Neural cell (in vitro differentiated cells): ENCODE measurements at regions not wholly inside any gene's neighbourhood (a gene's known extent, or its start where the extent isn't known, plus 50 kb on each side); places are given as distances from the start of the nearest gene placed in this dataset.
"Not testable (repeated sequence)": the region's sequence is repeated elsewhere in the genome, so short reads cannot be mapped to it uniquely, and the experiment has no call there.

ENCODE experiments used
- H2AFZ ChIP-seq: fragments of 200-600, 300-800 bp; sonication (generic), shearing (Covaris generic); 2 replicates; pipeline ENCODE4 v1.6.0; 2014; ENCODE audit warnings: low read depth, mild to moderate bottlenecking, antibody characterized with exemption, low read length, moderate library complexity
- H3F3A ChIP-seq: fragments of 200-600 bp; shearing (Covaris generic); 2 replicates; pipeline ENCODE4 v1.6.1; 2016; ENCODE audit warnings: mild to moderate bottlenecking, moderate library complexity, mixed read lengths, antibody characterized with exemption, low read length; ENCODE audit not compliant: insufficient read depth, poor library complexity, severe bottlenecking
- H3K27ac ChIP-seq: fragments of 200-600, 300-800 bp; sonication (generic), shearing (Covaris generic); 2 replicates; pipeline ENCODE4 v1.5.1; 2014; ENCODE audit warnings: mild to moderate bottlenecking, low read length, moderate library complexity
- H3K27me3 ChIP-seq: fragments of 300-800, 200-600 bp; sonication (generic), shearing (Covaris generic); 2 replicates; pipeline ENCODE4 v1.6.0; 2014; ENCODE audit warnings: mild to moderate bottlenecking, low read depth, low read length, moderate library complexity; ENCODE audit not compliant: insufficient read depth
- H3K36me3 ChIP-seq: fragments of 300-800, 200-600 bp; sonication (generic), shearing (Covaris generic); 2 replicates; pipeline ENCODE4 v1.5.1; 2014; ENCODE audit warnings: mild to moderate bottlenecking, antibody characterized with exemption, low read length, moderate library complexity; ENCODE audit not compliant: insufficient read depth
- H3K4me2 ChIP-seq: fragments of 300-800, 200-600 bp; sonication (generic), shearing (Covaris generic); 2 replicates; pipeline ENCODE4 v1.6.0; 2014; ENCODE audit warnings: mild to moderate bottlenecking, low read length
- H3K4me3 ChIP-seq: fragments of 300-800, 200-600 bp; sonication (generic), shearing (Covaris generic); 2 replicates; pipeline ENCODE4 v1.5.1; 2014; ENCODE audit warnings: mild to moderate bottlenecking, low read length, moderate library complexity
- H3K79me2 ChIP-seq: fragments of 200-600 bp; shearing (Covaris generic); replicated peaks from 2 replicates; pipeline ENCODE4 v1.6.0; 2014; ENCODE audit warnings: mild to moderate bottlenecking, low read length, moderate library complexity; ENCODE audit not compliant: insufficient read depth
- H3K9ac ChIP-seq: fragments of 300-800, 200-600 bp; sonication (generic), shearing (Covaris generic); 2 replicates; pipeline ENCODE4 v1.6.1; 2016; ENCODE audit warnings: mild to moderate bottlenecking, low read length, mixed read lengths
- H3K9me2 ChIP-seq: fragments of 200-600 bp; shearing (Covaris generic); 2 replicates; pipeline ENCODE4 v1.6.1; 2016; ENCODE audit warnings: mild to moderate bottlenecking, low read length, mixed read lengths; ENCODE audit not compliant: insufficient read depth
- H3K9me3 ChIP-seq: fragments of 200-600, 300-800 bp; sonication (generic), shearing (Covaris generic); 2 replicates; pipeline ENCODE4 v1.6.1; 2016; ENCODE audit warnings: mild to moderate bottlenecking, mixed run types, low read length, moderate library complexity, mixed read lengths
- H4K20me1 ChIP-seq: fragments of 200-600 bp; shearing (Covaris generic); 2 replicates; pipeline ENCODE4 v1.6.1; 2016; ENCODE audit warnings: mild to moderate bottlenecking, mixed run types; ENCODE audit not compliant: insufficient read depth
- EP300 ChIP-seq: fragments of 450-650 bp; conservative IDR thresholded peaks from 2 replicates; pipeline ENCODE4 v1.6.1; 2014; ENCODE audit warnings: antibody characterized with exemption, mild to moderate bottlenecking, moderate library complexity; ENCODE audit not compliant: poor library complexity, severe bottlenecking
- EZH2 ChIP-seq: fragments of 200-600, 300-800 bp; shearing (Covaris generic), sonication (generic); IDR thresholded peaks from 2 replicates; pipeline ENCODE4 v1.6.1; 2014; ENCODE audit warnings: antibody characterized with exemption, low read length, borderline replicate concordance, mild to moderate bottlenecking; ENCODE audit not compliant: insufficient read depth, poor library complexity, severe bottlenecking
- MXI1 ChIP-seq: fragments of 450-650 bp; conservative IDR thresholded peaks from 2 replicates; pipeline ENCODE4 v1.6.1; 2014; ENCODE audit warnings: antibody characterized with exemption, mild to moderate bottlenecking; ENCODE audit not compliant: poor library complexity, severe bottlenecking
- POLR2AphosphoS5 ChIP-seq: IDR thresholded peaks from 2 replicates; pipeline ENCODE4 v1.6.1; 2012
- RAD21 ChIP-seq: fragments of 450-650 bp; conservative IDR thresholded peaks from 2 replicates; pipeline ENCODE4 v1.6.1; 2014; ENCODE audit warnings: antibody characterized with exemption, mild to moderate bottlenecking, moderate library complexity
- SMC3 ChIP-seq: fragments of 450-650 bp; conservative IDR thresholded peaks from 2 replicates; pipeline ENCODE4 v1.6.1; 2014; ENCODE audit warnings: antibody characterized with exemption, mild to moderate bottlenecking, moderate library complexity; ENCODE audit not compliant: poor library complexity
- TAF1 ChIP-seq: IDR thresholded peaks from 2 replicates; pipeline ENCODE4 v1.6.1; 2012; ENCODE audit warnings: low read depth
- TF ChIP-seq, protein P1 (sequence below): IDR thresholded peaks from 2 replicates; pipeline ENCODE4 v1.6.1; 2012; ENCODE audit warnings: borderline replicate concordance
- TF ChIP-seq, protein P2 (sequence below): fragments of 450-650 bp; IDR thresholded peaks from 2 replicates; pipeline ENCODE4 v1.5.1; 2014; ENCODE audit warnings: antibody characterized with exemption, mild to moderate bottlenecking, moderate library complexity; ENCODE audit not compliant: poor library complexity, severe bottlenecking

DNA sequence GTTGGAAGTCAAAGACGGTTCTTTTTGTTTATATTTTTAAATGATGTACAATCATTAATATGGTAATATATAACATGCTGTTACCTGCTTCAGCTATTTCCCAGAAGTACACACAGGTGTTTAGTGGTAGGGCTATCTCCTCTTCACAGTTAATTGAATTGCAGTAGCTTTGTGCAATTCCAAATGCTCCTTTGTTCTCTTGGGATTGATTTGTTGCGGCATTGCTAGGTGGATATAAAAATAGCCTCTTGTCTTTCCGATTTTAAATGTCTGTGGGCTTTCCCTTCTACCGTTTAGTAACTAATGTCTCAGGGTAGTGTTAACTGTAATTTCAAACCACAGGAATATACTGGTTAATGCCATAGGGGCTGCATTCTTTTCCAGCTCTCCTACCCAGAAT is 307.6 kb upstream of the SLITRK3 start:
- H3K9me3 ChIP-seq = no peaks in the 10 kb centered on the region
- no peak for TF ChIP-seq EZH2
- TF ChIP-seq POLR2AphosphoS5 = no peak
- TF ChIP-seq TAF1 = no peak
- no peak for TF ChIP-seq SMC3

DNA sequence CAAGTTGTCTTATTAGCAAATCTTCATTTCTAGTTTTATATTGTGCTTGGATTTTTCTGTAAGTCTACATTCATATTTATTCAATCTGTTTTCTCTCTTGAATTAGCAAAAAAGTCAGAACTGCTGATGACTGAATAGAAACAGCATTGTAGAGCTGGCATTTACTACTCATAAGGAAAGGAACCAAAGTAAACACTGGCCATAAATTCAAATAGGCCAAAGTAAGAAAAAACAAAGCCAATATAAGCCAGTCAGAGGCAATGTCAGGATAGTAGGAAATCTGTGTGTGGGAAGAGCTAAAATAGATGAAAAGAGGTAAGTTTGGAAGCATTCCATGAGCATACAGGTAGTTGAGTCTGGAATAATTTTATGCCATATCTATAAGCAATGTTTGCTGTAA is 307.2 kb upstream of the SLITRK3 start:
- no peaks in the 10 kb centered on the region for H3K27me3 ChIP-seq
- H2AFZ ChIP-seq = no peak overlapping the region
- no peaks in the 10 kb centered on the region for H3K79me2 ChIP-seq
- H3K9ac ChIP-seq = no peak overlapping the region
- no peaks in the 10 kb centered on the region for H4K20me1 ChIP-seq
- H3K4me3 ChIP-seq = no peak overlapping the region
- no peak overlapping the region for H3K4me2 ChIP-seq
- no peaks in the 10 kb centered on the region for H3F3A ChIP-seq
- no peaks in the 10 kb centered on the region for H3K36me3 ChIP-seq
- H3K9me3 ChIP-seq = no peaks in the 10 kb centered on the region
- no peak overlapping the region for H3K27ac ChIP-seq
- H3K9me2 ChIP-seq = no peaks in the 10 kb centered on the region
- TF ChIP-seq MXI1 = no peak

More for the DNA sequence above, 307.6 kb upstream of the SLITRK3 start:
- no peaks in the 10 kb centered on the region for H3K79me2 ChIP-seq
- H3K4me3 ChIP-seq = no peak overlapping the region
- no peak overlapping the region for H3K27ac ChIP-seq
- H3K4me2 ChIP-seq = no peak overlapping the region
- no peaks in the 10 kb centered on the region for H3K27me3 ChIP-seq
- H3K9me2 ChIP-seq = no peaks in the 10 kb centered on the region
- no peaks in the 10 kb centered on the region for H4K20me1 ChIP-seq
- no peak overlapping the region for H2AFZ ChIP-seq
- H3F3A ChIP-seq = no peaks in the 10 kb centered on the region
- no peaks in the 10 kb centered on the region for H3K36me3 ChIP-seq
- no peak overlapping the region for H3K9ac ChIP-seq

DNA sequence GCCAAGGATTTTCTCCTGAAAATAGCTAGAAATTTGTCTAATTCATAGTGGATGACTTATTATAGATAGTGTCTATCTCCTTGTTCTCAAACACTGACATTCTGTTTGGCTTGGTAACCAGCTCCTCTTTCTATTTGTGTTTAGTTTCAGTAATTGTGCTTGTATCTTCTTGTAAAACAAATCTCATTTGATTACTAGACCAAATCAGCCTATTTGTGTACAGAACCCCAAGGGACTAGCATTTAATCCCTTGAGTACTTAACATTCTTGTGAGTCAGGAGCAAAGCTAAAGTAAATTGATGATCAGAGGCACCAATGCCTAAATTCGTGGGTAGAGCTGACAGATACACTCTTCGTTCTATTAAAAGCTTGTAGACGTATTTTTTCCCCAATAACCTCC is 306.5 kb upstream of the SLITRK3 start:
- Histone ChIP-seq H3K9me3 (no peaks in the 10 kb centered on the region), H3F3A (no peaks in the 10 kb centered on the region), H3K4me2 (no peak overlapping the region), H3K79me2 (no peaks in the 10 kb centered on the region), H3K36me3 (no peaks in the 10 kb centered on the region), H2AFZ (no peak overlapping the region), H3K27ac (no peak overlapping the region), H3K9me2 (no peaks in the 10 kb centered on the region), H3K4me3 (no peak overlapping the region), H4K20me1 (no peaks in the 10 kb centered on the region), H3K9ac (no peak overlapping the region), H3K27me3 (no peaks in the 10 kb centered on the region)
- TF ChIP-seq TAF1 (no peak), POLR2AphosphoS5 (no peak)

DNA sequence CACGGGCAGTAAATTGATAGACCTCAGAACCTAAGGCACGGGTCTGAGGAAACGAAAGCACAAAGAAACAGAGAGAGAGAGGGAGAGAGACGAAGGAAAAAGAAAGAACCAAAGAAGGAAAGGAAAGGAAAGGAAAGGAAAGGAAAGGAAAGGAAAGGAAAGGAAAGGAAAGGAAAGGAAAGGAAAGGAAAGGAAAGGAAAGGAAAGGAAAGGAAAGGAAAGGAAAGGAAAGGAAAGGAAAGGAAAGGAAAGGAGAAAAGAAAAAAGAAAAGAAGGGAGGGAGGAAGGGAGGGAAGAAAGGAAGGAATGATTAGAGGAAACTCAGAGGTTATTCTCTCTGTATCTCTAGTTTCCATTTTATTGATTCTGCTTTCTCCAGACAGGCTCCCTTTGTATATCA is 302.6 kb upstream of the SLITRK3 start:
- H2AFZ ChIP-seq, H3F3A ChIP-seq, H3K36me3 ChIP-seq, H3K27ac ChIP-seq, H4K20me1 ChIP-seq, H3K27me3 ChIP-seq, H3K4me3 ChIP-seq, H3K9ac ChIP-seq, H3K9me2 ChIP-seq, H3K79me2 ChIP-seq, H3K4me2 ChIP-seq, H3K9me3 ChIP-seq: not testable (repeated sequence)

DNA sequence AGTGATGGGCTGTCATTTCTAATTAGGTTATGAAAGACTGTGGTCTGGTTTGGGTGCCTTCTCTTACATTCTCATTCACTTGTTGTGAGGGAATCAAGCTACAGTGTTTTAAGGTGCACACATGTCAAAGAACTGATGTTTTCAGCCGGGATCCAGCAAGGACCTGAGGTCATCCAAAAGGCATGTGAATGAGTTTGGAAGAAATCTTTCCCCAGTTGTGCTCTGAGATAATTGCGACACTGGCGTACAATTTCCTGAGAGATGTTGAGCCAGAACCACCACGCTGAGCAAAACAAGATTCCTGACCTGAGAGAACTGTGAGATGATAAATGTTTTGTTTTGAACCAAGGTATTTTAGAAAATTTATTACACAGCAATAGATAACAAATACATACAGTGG is 295.3 kb upstream of the SLITRK3 start:
- Histone ChIP-seq H3F3A (peaks cover 2% of the 10 kb centered on the region), H4K20me1 (no peaks in the 10 kb centered on the region), H2AFZ (no peak overlapping the region), H3K27me3 (no peaks in the 10 kb centered on the region), H3K4me3 (no peak overlapping the region), H3K36me3 (no peaks in the 10 kb centered on the region), H3K9ac (no peak overlapping the region), H3K79me2 (no peaks in the 10 kb centered on the region), H3K9me2 (no peaks in the 10 kb centered on the region), H3K27ac (no peak overlapping the region), H3K9me3 (no peaks in the 10 kb centered on the region), H3K4me2 (no peak overlapping the region)
- TF ChIP-seq, protein P1, sequence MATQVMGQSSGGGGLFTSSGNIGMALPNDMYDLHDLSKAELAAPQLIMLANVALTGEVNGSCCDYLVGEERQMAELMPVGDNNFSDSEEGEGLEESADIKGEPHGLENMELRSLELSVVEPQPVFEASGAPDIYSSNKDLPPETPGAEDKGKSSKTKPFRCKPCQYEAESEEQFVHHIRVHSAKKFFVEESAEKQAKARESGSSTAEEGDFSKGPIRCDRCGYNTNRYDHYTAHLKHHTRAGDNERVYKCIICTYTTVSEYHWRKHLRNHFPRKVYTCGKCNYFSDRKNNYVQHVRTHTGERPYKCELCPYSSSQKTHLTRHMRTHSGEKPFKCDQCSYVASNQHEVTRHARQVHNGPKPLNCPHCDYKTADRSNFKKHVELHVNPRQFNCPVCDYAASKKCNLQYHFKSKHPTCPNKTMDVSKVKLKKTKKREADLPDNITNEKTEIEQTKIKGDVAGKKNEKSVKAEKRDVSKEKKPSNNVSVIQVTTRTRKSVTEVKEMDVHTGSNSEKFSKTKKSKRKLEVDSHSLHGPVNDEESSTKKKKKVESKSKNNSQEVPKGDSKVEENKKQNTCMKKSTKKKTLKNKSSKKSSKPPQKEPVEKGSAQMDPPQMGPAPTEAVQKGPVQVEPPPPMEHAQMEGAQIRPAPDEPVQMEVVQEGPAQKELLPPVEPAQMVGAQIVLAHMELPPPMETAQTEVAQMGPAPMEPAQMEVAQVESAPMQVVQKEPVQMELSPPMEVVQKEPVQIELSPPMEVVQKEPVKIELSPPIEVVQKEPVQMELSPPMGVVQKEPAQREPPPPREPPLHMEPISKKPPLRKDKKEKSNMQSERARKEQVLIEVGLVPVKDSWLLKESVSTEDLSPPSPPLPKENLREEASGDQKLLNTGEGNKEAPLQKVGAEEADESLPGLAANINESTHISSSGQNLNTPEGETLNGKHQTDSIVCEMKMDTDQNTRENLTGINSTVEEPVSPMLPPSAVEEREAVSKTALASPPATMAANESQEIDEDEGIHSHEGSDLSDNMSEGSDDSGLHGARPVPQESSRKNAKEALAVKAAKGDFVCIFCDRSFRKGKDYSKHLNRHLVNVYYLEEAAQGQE = no peak
- TF ChIP-seq EZH2 (no peak), EP300 (no peak), POLR2AphosphoS5 (no peak), RAD21 (no peak), MXI1 (no peak), TAF1 (no peak), SMC3 (no peak)
- TF ChIP-seq, protein P2, sequence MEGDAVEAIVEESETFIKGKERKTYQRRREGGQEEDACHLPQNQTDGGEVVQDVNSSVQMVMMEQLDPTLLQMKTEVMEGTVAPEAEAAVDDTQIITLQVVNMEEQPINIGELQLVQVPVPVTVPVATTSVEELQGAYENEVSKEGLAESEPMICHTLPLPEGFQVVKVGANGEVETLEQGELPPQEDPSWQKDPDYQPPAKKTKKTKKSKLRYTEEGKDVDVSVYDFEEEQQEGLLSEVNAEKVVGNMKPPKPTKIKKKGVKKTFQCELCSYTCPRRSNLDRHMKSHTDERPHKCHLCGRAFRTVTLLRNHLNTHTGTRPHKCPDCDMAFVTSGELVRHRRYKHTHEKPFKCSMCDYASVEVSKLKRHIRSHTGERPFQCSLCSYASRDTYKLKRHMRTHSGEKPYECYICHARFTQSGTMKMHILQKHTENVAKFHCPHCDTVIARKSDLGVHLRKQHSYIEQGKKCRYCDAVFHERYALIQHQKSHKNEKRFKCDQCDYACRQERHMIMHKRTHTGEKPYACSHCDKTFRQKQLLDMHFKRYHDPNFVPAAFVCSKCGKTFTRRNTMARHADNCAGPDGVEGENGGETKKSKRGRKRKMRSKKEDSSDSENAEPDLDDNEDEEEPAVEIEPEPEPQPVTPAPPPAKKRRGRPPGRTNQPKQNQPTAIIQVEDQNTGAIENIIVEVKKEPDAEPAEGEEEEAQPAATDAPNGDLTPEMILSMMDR = no peak
